ENCODE measurements at regions not wholly inside any gene's neighbourhood (a gene's known extent, or its start where the extent isn't known, plus 50 kb on each side); places are given as distances from the start of the nearest gene placed in this dataset.

GRCh38 chr16:16815641-16816040 is 436.7 kb downstream of the NPIPA7 start:
- Mint-ChIP-seq H3K9me3 (no peaks in the 10 kb centered on the region), H3K4me3 (no peak overlapping the region), H3K27ac (no peak overlapping the region), H3K4me1 (no peaks in the 10 kb centered on the region), H3K27me3 (ENCODE audit: insufficient read depth, low read depth) (peaks cover 4% of the 10 kb centered on the region), H3K36me3 (no peaks in the 10 kb centered on the region)
- no peak for DNase-seq (ENCODE audit: low spot score)
- Histone ChIP-seq H3K27ac (no peak overlapping the region), H3F3A (ENCODE audit: low read depth) (no peaks in the 10 kb centered on the region), H3K4me2 (no peak overlapping the region), H3K79me2 (ENCODE audit: low read depth) (no peaks in the 10 kb centered on the region), H2AFZ (replicated peaks) (no peak overlapping the region), H3K9me3 (ENCODE audit: low read depth) (no peaks in the 10 kb centered on the region), H3K9ac (no peak overlapping the region), H3K4me1 (no peaks in the 10 kb centered on the region), H4K20me1 (ENCODE audit: low read depth) (no peaks in the 10 kb centered on the region), H3K27me3 (no peaks in the 10 kb centered on the region), H3K4me3 (no peak overlapping the region), H3K36me3 (peaks cover 3% of the 10 kb centered on the region)
- TF ChIP-seq EZH2phosphoT487 (IDR thresholded peaks at IDR 0.05), result no peak
- no peak for TF ChIP-seq CTCF (IDR thresholded peaks at IDR 0.05)
- TF ChIP-seq EZH2 (IDR thresholded peaks at IDR 0.05), result no peak

- Mint-ChIP-seq H3K4me1 (no peaks in the 10 kb centered on the region), H3K36me3 (no peaks in the 10 kb centered on the region), H3K27ac (no peak overlapping the region), H3K27me3 (ENCODE audit: insufficient read depth, low read depth) (peaks cover 4% of the 10 kb centered on the region), H3K4me3 (no peak overlapping the region), H3K9me3 (peaks cover 7% of the 10 kb centered on the region)
- Histone ChIP-seq H3K4me2 (no peak overlapping the region), H4K20me1 (ENCODE audit: low read depth) (no peaks in the 10 kb centered on the region), H3K27ac (no peak overlapping the region), H3K4me3 (no peak overlapping the region), H3K9ac (no peak overlapping the region), H3K9me3 (ENCODE audit: low read depth) (no peaks in the 10 kb centered on the region), H3K79me2 (ENCODE audit: low read depth) (no peaks in the 10 kb centered on the region), H3K4me1 (no peaks in the 10 kb centered on the region), H3K27me3 (no peaks in the 10 kb centered on the region), H2AFZ (replicated peaks) (no peak overlapping the region), H3F3A (ENCODE audit: low read depth) (no peaks in the 10 kb centered on the region), H3K36me3 (peaks cover 3% of the 10 kb centered on the region)
- TF ChIP-seq CTCF (IDR thresholded peaks at IDR 0.05), result no peak
- no peak for TF ChIP-seq EZH2 (IDR thresholded peaks at IDR 0.05)
- TF ChIP-seq EZH2phosphoT487 (IDR thresholded peaks at IDR 0.05), result no peak
- no peak for DNase-seq (ENCODE audit: low spot score)
These were observed 438.3 kb downstream of the NPIPA7 start for GRCh38 chr16:16817196-16817595.

- TF ChIP-seq CTCF (IDR thresholded peaks at IDR 0.05) (no peak), EZH2 (IDR thresholded peaks at IDR 0.05) (no peak), EZH2phosphoT487 (IDR thresholded peaks at IDR 0.05) (no peak)
- Histone ChIP-seq H4K20me1 (ENCODE audit: low read depth) (no peaks in the 10 kb centered on the region), H3K27ac (no peak overlapping the region)
These were observed 442.3 kb downstream of the NPIPA7 start for GRCh38 chr16:16821261-16821660.

More at GRCh38 chr16:16821261-16821660, 442.3 kb downstream of the NPIPA7 start:
- Mint-ChIP-seq H3K4me1 (no peaks in the 10 kb centered on the region), H3K27me3 (ENCODE audit: insufficient read depth, low read depth) (peaks cover 4% of the 10 kb centered on the region), H3K27ac (no peak overlapping the region), H3K4me3 (no peak overlapping the region), H3K9me3 (peaks cover 7% of the 10 kb centered on the region), H3K36me3 (no peaks in the 10 kb centered on the region)
- no peak overlapping the region for H3K9ac ChIP-seq
- no peak overlapping the region for H3K4me2 ChIP-seq
- no peak overlapping the region for H2AFZ ChIP-seq (replicated peaks)
- no peak overlapping the region for H3K4me3 ChIP-seq
- H3F3A ChIP-seq (ENCODE audit: low read depth), result no peaks in the 10 kb centered on the region
- no peaks in the 10 kb centered on the region for H3K9me3 ChIP-seq (ENCODE audit: low read depth)
- no peaks in the 10 kb centered on the region for H3K4me1 ChIP-seq
- H3K27me3 ChIP-seq, result no peaks in the 10 kb centered on the region
- no peaks in the 10 kb centered on the region for H3K79me2 ChIP-seq (ENCODE audit: low read depth)
- no peak for DNase-seq (ENCODE audit: low spot score)
- H3K36me3 ChIP-seq, result peaks cover 3% of the 10 kb centered on the region

Data from neural progenitor cell (in vitro differentiated cells).